ENCODE measurements at regions not wholly inside any gene's neighbourhood (a gene's known extent, or its start where the extent isn't known, plus 50 kb on each side); places are given as distances from the start of the nearest gene placed in this dataset.

DNA sequence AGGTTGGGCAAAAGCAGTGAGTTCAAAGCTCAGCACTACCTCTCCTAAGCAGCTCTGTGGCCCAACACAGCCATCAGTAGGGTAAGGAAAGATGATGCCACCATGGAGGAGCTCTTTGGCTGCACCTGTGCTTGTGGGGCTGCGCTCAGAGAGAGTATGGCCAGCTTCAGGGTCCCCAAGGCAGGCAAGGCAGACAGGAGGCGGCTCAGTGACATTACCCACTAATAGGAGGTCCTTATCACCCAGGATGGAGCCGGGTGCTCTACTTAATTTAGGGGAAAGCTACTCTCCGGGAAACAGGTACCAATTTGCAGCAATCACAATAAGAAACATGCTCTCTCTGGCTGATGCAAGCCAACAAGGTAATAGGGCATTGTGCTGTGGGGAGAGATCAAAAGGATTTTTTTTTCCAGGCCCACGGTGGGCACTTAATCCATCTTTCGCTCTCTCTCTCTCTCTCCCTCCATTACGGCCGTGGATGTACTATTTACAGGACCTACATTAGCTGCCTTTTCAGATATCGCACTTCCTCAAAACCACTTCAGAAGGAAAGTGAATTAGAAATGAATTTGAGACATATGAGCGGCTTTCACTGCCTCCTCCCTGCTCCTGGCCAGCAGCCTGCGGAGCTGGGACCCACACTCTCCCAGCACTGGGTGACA lies 446.3 kb downstream of the SOX6 start:
- DNase-seq (ENCODE audit: low spot score): no peak

GRCh38 chr11:15910761-15911160 lies 445.6 kb downstream of the SOX6 start:
- no peak for DNase-seq (ENCODE audit: low spot score)

- no peak for DNase-seq (ENCODE audit: low spot score)
Observed at GRCh38 chr11:15911377-15912044, 444.8 kb downstream of the SOX6 start.

DNA sequence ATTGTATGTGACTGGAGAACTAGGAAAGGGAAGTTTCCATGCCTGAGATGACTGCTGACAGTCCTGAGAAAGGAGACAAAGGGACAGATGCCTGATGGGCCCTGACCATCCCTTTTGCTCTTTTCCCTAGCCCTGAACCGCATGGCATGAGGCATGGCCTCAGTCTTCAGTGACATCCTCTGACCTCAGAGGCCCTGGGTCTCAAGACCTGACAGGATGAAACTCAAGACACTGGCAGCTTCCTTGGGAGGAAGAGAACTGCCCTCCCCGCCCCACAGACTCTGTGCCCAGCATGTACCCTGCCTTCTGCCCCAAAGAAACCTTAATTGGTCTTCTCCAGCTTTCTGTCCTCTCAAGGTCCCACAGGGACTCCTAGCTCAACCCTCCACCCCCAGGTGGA lies 444.1 kb downstream of the SOX6 start:
- DNase-seq (ENCODE audit: low spot score): no peak

DNA sequence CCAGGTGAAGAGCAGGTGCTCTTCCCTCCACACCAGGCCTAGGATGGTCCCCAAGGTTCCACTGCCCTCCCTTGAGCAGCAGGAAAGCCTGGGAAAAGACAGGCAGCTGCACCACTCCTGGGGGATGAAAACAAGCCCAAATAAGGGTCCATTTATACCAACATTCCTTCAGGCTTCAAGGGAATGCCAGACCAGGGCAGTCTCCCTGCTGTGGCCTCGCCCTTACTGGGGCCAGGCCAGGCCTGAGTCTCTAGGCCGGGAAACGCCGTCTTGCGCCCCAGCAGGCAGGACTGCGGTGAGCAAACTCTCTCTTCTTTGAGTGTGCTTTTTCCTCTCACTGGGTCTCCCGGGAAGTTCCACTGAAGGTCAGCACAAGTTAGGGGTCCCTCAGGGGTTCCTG lies 443.5 kb downstream of the SOX6 start:
- DNase-seq (ENCODE audit: low spot score): no peak

GRCh38 chr11:15913261-15913660 lies 443.1 kb downstream of the SOX6 start:
- DNase-seq (ENCODE audit: low spot score): no peak
